K562 (cell line): ENCODE measurements at regions not wholly inside any gene's neighbourhood (a gene's known extent, or its start where the extent isn't known, plus 50 kb on each side); places are given as distances from the start of the nearest gene placed in this dataset.

ENCODE experiments used
- CTCF ChIP-seq, 3 experiments: IDR thresholded peaks in 2 of 3; conservative IDR thresholded peaks in 1 of 3; 2 replicates each; pipeline ENCODE4 v1.5.1; 2011 to 2012; ENCODE audit warnings: low read length in 3 of 3, mild to moderate bottlenecking in 3 of 3, control low read depth in 2 of 3, improper control_type of control experiment in 1 of 3, inconsistent platforms in 1 of 3, low read depth in 1 of 3, mixed read lengths in 1 of 3, moderate library complexity in 1 of 3; ENCODE audit not compliant: insufficient read depth in 2 of 3
- ESRRA ChIP-seq: fragments of 450-650 bp; IDR thresholded peaks from 2 replicates; pipeline ENCODE4 v1.6.1; 2014; ENCODE audit warnings: low read depth, mild to moderate bottlenecking, moderate library complexity, borderline replicate concordance
- FOXP1 ChIP-seq: sonication (generic); formaldehyde crosslinking; IDR thresholded peaks from 2 replicates; pipeline ENCODE4 v1.8.0; 2022; ENCODE audit warnings: mild to moderate bottlenecking, missing genetic modification reagents
- KLF10 ChIP-seq: fragments of 250-450 bp; sonication (Bioruptor Pico); IDR thresholded peaks from 2 replicates; pipeline ENCODE4 v1.6.1; 2021; ENCODE audit warnings: matching md5 sums
- NEUROD1 ChIP-seq: fragments of 150-350 bp; IDR thresholded peaks from 2 replicates; pipeline ENCODE4 v1.6.1; 2014; ENCODE audit warnings: borderline replicate concordance, low read length, low read depth; ENCODE audit not compliant: partially characterized antibody
- TBP ChIP-seq: optimal IDR thresholded peaks from 2 replicates; pipeline ENCODE3; 2011; ENCODE audit warnings: low read depth, low read length, improper control_type of control experiment
- ZNF561 ChIP-seq: fragments of 450-650 bp; formaldehyde crosslinking; conservative IDR thresholded peaks from 2 replicates; pipeline ENCODE4 v1.4.0; 2020; ENCODE audit warnings: mild to moderate bottlenecking, moderate library complexity
- ZSCAN29 ChIP-seq: fragments of 450-650 bp; IDR thresholded peaks from 2 replicates; pipeline ENCODE4 v1.6.1; 2017

- TF ChIP-seq KLF10 (CRISPR knock-in tag) (no peak), TBP (no peak), CTCF (IDR thresholded peaks at IDR 0.05 in 2 of 3, conservative IDR thresholded peaks at IDR 0.05 in 1 of 3; ENCODE audit: insufficient read depth in 2 of 3, low read depth in 1 of 3, low read length in 3 of 3) (no peak), NEUROD1 (no peak), ZNF561 (no peak), FOXP1 (CRISPR knock-in tag) (no peak), ESRRA (no peak), ZSCAN29 (no peak)
Measured at GRCh38 chr13:104309431-104309830, 1243.2 kb upstream of the SLC10A2 start.
